Prostate gland (tissue), 2 donors: ENCODE measurements at regions not wholly inside any gene's neighbourhood (a gene's known extent, or its start where the extent isn't known, plus 50 kb on each side); places are given as distances from the start of the nearest gene placed in this dataset.

ENCODE experiments used
- POLR2AphosphoS5 ChIP-seq: sonication (generic); formaldehyde crosslinking; IDR thresholded peaks from one replicate; pipeline ENCODE4 v1.6.1; 2017; ENCODE audit warnings: antibody characterized with exemption
- TF ChIP-seq, protein P1 (sequence below), 4 experiments: fragments of 200-600 bp in 2 of 4; fragments of 450-650 bp in 2 of 4; sonication (generic) in 2 of 4; IDR thresholded peaks; 1 replicate in 3 of 4; 2 replicates in 1 of 4; pipeline ENCODE4 v1.5.1; 2016 to 2019; ENCODE audit warnings: antibody characterized with exemption in 4 of 4, mild to moderate bottlenecking in 2 of 4, moderate library complexity in 2 of 4

DNA sequence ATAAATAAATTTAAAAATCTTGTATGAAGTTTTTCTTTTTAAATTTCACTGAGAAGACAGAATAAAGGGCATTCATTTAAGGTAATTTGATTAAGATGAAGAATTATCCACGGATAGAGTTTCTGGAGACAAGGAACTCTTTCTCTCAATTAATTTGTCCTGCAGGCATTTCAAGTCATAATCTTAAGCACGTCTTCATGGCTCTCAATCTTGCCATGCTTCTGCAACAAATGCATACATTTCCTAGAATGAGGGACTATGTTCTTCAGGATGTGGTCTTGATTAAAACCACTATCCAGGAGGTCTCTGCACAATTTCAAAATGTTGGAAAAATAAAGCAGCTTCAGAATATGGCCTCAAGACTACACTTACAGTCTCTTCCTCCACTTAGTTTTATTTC lies 67.6 kb upstream of the LSAMP start:
- no peak for TF ChIP-seq POLR2AphosphoS5
- TF ChIP-seq, protein P1, sequence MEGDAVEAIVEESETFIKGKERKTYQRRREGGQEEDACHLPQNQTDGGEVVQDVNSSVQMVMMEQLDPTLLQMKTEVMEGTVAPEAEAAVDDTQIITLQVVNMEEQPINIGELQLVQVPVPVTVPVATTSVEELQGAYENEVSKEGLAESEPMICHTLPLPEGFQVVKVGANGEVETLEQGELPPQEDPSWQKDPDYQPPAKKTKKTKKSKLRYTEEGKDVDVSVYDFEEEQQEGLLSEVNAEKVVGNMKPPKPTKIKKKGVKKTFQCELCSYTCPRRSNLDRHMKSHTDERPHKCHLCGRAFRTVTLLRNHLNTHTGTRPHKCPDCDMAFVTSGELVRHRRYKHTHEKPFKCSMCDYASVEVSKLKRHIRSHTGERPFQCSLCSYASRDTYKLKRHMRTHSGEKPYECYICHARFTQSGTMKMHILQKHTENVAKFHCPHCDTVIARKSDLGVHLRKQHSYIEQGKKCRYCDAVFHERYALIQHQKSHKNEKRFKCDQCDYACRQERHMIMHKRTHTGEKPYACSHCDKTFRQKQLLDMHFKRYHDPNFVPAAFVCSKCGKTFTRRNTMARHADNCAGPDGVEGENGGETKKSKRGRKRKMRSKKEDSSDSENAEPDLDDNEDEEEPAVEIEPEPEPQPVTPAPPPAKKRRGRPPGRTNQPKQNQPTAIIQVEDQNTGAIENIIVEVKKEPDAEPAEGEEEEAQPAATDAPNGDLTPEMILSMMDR (IDR thresholded peaks at IDR 0.05) = no peak
